GM21786 (cell line): ENCODE measurements at regions not wholly inside any gene's neighbourhood (a gene's known extent, or its start where the extent isn't known, plus 50 kb on each side); places are given as distances from the start of the nearest gene placed in this dataset.
"Not testable (repeated sequence)": the region's sequence is repeated elsewhere in the genome, so short reads cannot be mapped to it uniquely, and the experiment has no call there.

Experiments
- ATAC-seq: cut with Tn5 transposase; IDR thresholded peaks from one replicate; pipeline ENCODE4 v1.9.1; 2021; ENCODE audit not compliant: unreplicated experiment

GRCh38 chr7:3159926-3160325 lies 116.3 kb upstream of the CARD11 start:
- ATAC-seq, result not testable (repeated sequence)

GRCh38 chr7:3162289-3162688 lies 118.6 kb upstream of the CARD11 start:
- no peak for ATAC-seq

GRCh38 chr7:3162798-3163197 lies 119.1 kb upstream of the CARD11 start:
- not testable (repeated sequence) for ATAC-seq

GRCh38 chr7:3164380-3164792 lies 120.7 kb upstream of the CARD11 start:
- no peak for ATAC-seq

GRCh38 chr7:3165681-3166580 lies 122.3 kb upstream of the CARD11 start:
- no peak for ATAC-seq

GRCh38 chr7:3167551-3167950 lies 123.9 kb upstream of the CARD11 start:
- no peak for ATAC-seq

GRCh38 chr7:3168370-3168769 lies 124.7 kb upstream of the CARD11 start:
- no peak for ATAC-seq

GRCh38 chr7:3168869-3169268 lies 125.2 kb upstream of the CARD11 start:
- ATAC-seq, result no peak

- ATAC-seq, result no peak
These were observed 128.2 kb upstream of the SDK1 start for GRCh38 chr7:3172768-3173280.

GRCh38 chr7:3174515-3175284 lies 126.4 kb upstream of the SDK1 start:
- ATAC-seq, result no peak

GRCh38 chr7:3175285-3175902 lies 125.7 kb upstream of the SDK1 start:
- no peak for ATAC-seq

- ATAC-seq, result no peak
These were observed 124.7 kb upstream of the SDK1 start for GRCh38 chr7:3176112-3177000.

GRCh38 chr7:3177271-3177670 lies 123.8 kb upstream of the SDK1 start:
- no peak for ATAC-seq

- ATAC-seq, result no peak
These were observed 121.6 kb upstream of the SDK1 start for GRCh38 chr7:3179456-3179855.

GRCh38 chr7:3180604-3181003 lies 120.4 kb upstream of the SDK1 start:
- no peak for ATAC-seq

GRCh38 chr7:3182055-3182454 lies 119.0 kb upstream of the SDK1 start:
- ATAC-seq, result not testable (repeated sequence)

GRCh38 chr7:3187444-3188040 lies 113.5 kb upstream of the SDK1 start:
- no peak for ATAC-seq

- no peak for ATAC-seq
These were observed 112.1 kb upstream of the SDK1 start for GRCh38 chr7:3188946-3189345.

GRCh38 chr7:3191548-3191947 lies 109.5 kb upstream of the SDK1 start:
- no peak for ATAC-seq

- ATAC-seq, result no peak
These were observed 108.4 kb upstream of the SDK1 start for GRCh38 chr7:3192669-3193068.
